Panc1 (cell line): ENCODE measurements at regions not wholly inside any gene's neighbourhood (a gene's known extent, or its start where the extent isn't known, plus 50 kb on each side); places are given as distances from the start of the nearest gene placed in this dataset.

Experiments
- ATAC-seq: fragments of 200-7000 bp; cut with Tn5 transposase; 2 replicates; pipeline ENCODE4 v1.9.1; 2020; ENCODE audit warnings: mild to moderate bottlenecking, moderate library complexity
- BruUV-seq: library from RNA; stranded (reverse); fragments of 400-500 nt; replicated peaks from 2 replicates; lab custom pipeline; 2021; lab: Mats Ljungman, UMichigan
- CTCF ChIA-PET: fragments of 300-600 bp; sonication (Branson Sonifier 250); formaldehyde crosslinking; loops from one replicate; lab custom pipeline; 2022; ENCODE audit warnings: antibody characterized with exemption; lab: Charles Lee
- POLR2A ChIA-PET: fragments of 300-600 bp; sonication (Branson Sonifier 250); formaldehyde crosslinking; loops from one replicate; lab custom pipeline; 2022; ENCODE audit warnings: antibody characterized with exemption; lab: Charles Lee
- DNase-seq: peaks from one replicate; pipeline ENCODE4 v3.0.0-alpha.2; 2010; ENCODE audit warnings: low read depth, low spot score
- H3K27ac ChIP-seq: 2 replicates; pipeline ENCODE4 v1.5.1; 2011; ENCODE audit warnings: mild to moderate bottlenecking, low read length, inconsistent platforms
- H3K27me3 ChIP-seq: fragments of 200-500 bp; sonication (Bioruptor generic); 2 replicates; pipeline ENCODE4 v1.6.0; 2014; ENCODE audit warnings: low read length, inconsistent platforms; ENCODE audit not compliant: control insufficient read depth, insufficient read depth
- H3K36me3 ChIP-seq: fragments of 200-500 bp; sonication (Bioruptor generic); 2 replicates; pipeline ENCODE4 v1.5.1; 2014; ENCODE audit warnings: inconsistent platforms, mild to moderate bottlenecking, low read length, moderate library complexity; ENCODE audit not compliant: control insufficient read depth, insufficient read depth
- H3K4me1 ChIP-seq: 2 replicates; pipeline ENCODE4 v1.5.1; 2011; ENCODE audit warnings: inconsistent platforms, mild to moderate bottlenecking, low read length, moderate library complexity; ENCODE audit not compliant: control insufficient read depth, insufficient read depth
- H3K4me3 ChIP-seq, 2 experiments: 2 replicates each; pipeline ENCODE4 v1.5.1; 2011 to 2012; ENCODE audit warnings: low read depth in 2 of 2, low read length in 2 of 2, mild to moderate bottlenecking in 2 of 2, inconsistent platforms in 1 of 2, moderate library complexity in 1 of 2
- H3K9me3 ChIP-seq: fragments of 200-500 bp; sonication (Bioruptor generic); 2 replicates; pipeline ENCODE4 v1.5.1; 2014; ENCODE audit warnings: low read depth, mild to moderate bottlenecking, inconsistent platforms, low read length, moderate library complexity; ENCODE audit not compliant: control insufficient read depth, insufficient read depth
- POLR2AphosphoS5 ChIP-seq: IDR thresholded peaks from 2 replicates; pipeline ENCODE4 v1.6.1; 2012; ENCODE audit warnings: mild to moderate bottlenecking, low read depth, low read length, moderate library complexity
- REST ChIP-seq, 2 experiments: IDR thresholded peaks; 2 replicates each; pipeline ENCODE4 v1.6.1; 2011 to 2012; ENCODE audit warnings: low read depth in 2 of 2, control low read depth in 1 of 2, low read length in 1 of 2, mild to moderate bottlenecking in 1 of 2, moderate library complexity in 1 of 2; ENCODE audit not compliant: insufficient read depth in 1 of 2
- SIN3A ChIP-seq: IDR thresholded peaks from 2 replicates; pipeline ENCODE4 v1.6.1; 2012; ENCODE audit warnings: low read depth, mild to moderate bottlenecking, low read length, moderate library complexity, borderline replicate concordance; ENCODE audit not compliant: insufficient read depth
- TCF7L2 ChIP-seq: IDR thresholded peaks from 2 replicates; pipeline ENCODE4 v1.6.1; 2011; ENCODE audit warnings: mild to moderate bottlenecking, low read depth, low read length, inconsistent platforms
- in situ Hi-C: cut with HindIII; loops from 2 replicates; pipeline ENCODE4 v1.10.0; 2016; ENCODE audit warnings: low sequenced_read_pairs, low pct_unique_long_range_greater_than_20kb
- intact Hi-C: fragments of 100-400 bp; cut with micrococcal nuclease; formaldehyde crosslinking; loops from one replicate; pipeline ENCODE4 v1.10.0; 2022; ENCODE audit not compliant: unreplicated experiment
- TF ChIP-seq, protein P1 (sequence below): fragments of 450-650 bp; IDR thresholded peaks from 2 replicates; pipeline ENCODE4 v1.5.1; 2017; ENCODE audit warnings: mild to moderate bottlenecking

DNA sequence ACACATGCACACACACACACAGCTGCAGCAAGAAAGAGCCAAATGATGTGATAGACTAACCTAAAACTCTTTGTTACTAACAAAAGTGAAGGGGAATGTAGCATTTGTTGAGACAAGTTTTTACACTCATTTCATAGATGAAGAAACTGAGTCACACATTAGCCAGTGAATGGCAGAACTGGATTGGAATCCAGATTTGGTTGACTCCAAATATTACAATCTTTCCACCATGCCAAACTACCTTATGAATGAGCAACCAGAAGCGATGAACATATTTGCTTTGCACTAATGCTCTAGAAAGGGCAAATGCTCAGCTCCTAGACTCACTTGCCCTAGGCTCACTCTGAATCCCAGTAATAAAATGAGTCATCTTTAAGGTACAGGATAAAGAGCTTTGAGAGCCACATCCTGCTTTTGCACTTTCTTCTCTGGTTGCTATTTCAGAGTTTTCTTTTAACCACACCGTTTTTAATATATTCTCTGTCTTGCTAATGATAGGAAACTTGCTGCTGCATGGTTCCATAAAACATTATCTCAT lies 111.9 kb downstream of the GPAM start:
- POLR2A ChIA-PET, result no interaction called here
- Histone ChIP-seq H3K9me3 (no peaks in the 10 kb centered on the region), H3K4me1 (no peaks in the 10 kb centered on the region), H3K36me3 (no peaks in the 10 kb centered on the region), H3K4me3 (no peak overlapping the region), H3K27me3 (no peaks in the 10 kb centered on the region; the same call in 1 of the 2 replicates), H3K27ac (no peak overlapping the region)
- TF ChIP-seq REST (IDR thresholded peaks at IDR 0.05; ENCODE audit: insufficient read depth in 1 of 2, low read depth in 2 of 2, low read length in 1 of 2) (no peak), POLR2AphosphoS5 (no peak), TCF7L2 (no peak), SIN3A (no peak)
- TF ChIP-seq, protein P1, sequence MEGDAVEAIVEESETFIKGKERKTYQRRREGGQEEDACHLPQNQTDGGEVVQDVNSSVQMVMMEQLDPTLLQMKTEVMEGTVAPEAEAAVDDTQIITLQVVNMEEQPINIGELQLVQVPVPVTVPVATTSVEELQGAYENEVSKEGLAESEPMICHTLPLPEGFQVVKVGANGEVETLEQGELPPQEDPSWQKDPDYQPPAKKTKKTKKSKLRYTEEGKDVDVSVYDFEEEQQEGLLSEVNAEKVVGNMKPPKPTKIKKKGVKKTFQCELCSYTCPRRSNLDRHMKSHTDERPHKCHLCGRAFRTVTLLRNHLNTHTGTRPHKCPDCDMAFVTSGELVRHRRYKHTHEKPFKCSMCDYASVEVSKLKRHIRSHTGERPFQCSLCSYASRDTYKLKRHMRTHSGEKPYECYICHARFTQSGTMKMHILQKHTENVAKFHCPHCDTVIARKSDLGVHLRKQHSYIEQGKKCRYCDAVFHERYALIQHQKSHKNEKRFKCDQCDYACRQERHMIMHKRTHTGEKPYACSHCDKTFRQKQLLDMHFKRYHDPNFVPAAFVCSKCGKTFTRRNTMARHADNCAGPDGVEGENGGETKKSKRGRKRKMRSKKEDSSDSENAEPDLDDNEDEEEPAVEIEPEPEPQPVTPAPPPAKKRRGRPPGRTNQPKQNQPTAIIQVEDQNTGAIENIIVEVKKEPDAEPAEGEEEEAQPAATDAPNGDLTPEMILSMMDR, result no peak
- no TSS peak for BruUV-seq
- ATAC-seq (no peak), DNase-seq (no peak)
- in situ Hi-C loops, result no loop called here
- CTCF ChIA-PET, result no interaction called here
- intact Hi-C loops, result no loop called here

GRCh38 chr10:112078003-112078402 lies 105.6 kb downstream of the GPAM start:
- ChIA-PET CTCF (no interaction called here), POLR2A (no interaction called here)
- in situ Hi-C loops, result no loop called here
- Histone ChIP-seq H3K4me3 (no peak overlapping the region), H3K9me3 (no peaks in the 10 kb centered on the region), H3K27me3 (no peaks in the 10 kb centered on the region), H3K4me1 (no peaks in the 10 kb centered on the region), H3K27ac (no peak overlapping the region), H3K36me3 (no peaks in the 10 kb centered on the region)
- ATAC-seq (no peak), DNase-seq (no peak)
- intact Hi-C loops, result no loop called here
- TF ChIP-seq, protein P1, result no peak
- TF ChIP-seq TCF7L2 (no peak), REST (IDR thresholded peaks at IDR 0.05; ENCODE audit: insufficient read depth in 1 of 2, low read depth in 2 of 2, low read length in 1 of 2) (no peak), SIN3A (no peak), POLR2AphosphoS5 (no peak)
- no TSS peak for BruUV-seq
